A673 (cell line): ENCODE measurements at regions not wholly inside any gene's neighbourhood (a gene's known extent, or its start where the extent isn't known, plus 50 kb on each side); places are given as distances from the start of the nearest gene placed in this dataset.
"Not testable (repeated sequence)": the region's sequence is repeated elsewhere in the genome, so short reads cannot be mapped to it uniquely, and the experiment has no call there.

Source experiments
- EZH2 ChIP-seq: fragments of 200-600 bp; sonication (generic); IDR thresholded peaks from 2 replicates; pipeline ENCODE4 v1.6.1; 2017; ENCODE audit warnings: borderline replicate concordance, low read depth, mild to moderate bottlenecking, mixed read lengths, antibody characterized with exemption, low read length; ENCODE audit not compliant: poor library complexity, severe bottlenecking
- TF ChIP-seq, protein P1 (sequence below): fragments of 300-800, 200-600 bp; sonication (generic); conservative IDR thresholded peaks from 2 replicates; pipeline ENCODE4 v1.5.1; 2017; ENCODE audit warnings: low read depth, mild to moderate bottlenecking, antibody characterized with exemption, low read length, moderate library complexity, mixed read lengths

DNA sequence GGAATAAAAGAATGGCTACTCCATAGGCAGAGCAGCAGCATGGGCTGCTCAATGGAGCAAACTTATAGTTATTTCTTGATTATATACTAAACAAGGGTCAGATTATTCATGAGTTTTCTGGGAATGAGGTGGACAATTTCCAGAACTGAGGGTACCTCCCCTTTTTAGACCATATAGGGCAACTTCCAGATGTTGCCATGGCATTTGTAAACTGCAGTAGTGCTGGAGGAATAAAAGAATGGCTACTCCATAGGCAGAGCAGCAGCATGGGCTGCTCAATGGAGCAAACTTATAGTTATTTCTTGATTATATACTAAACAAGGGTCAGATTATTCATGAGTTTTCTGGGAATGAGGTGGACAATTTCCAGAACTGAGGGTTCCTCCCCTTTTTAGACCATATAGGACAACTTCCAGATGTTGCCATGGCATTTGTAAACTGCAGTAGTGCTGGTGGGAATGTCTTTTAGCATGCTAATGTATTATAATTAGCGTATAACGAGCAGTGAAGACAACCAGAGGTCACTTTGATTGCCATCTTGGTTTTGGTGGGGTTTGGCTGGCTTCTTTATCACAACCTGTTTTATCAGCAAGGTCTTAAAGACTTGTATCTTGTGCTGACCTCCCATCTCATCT lies 364.6 kb upstream of the RGS6 start:
- TF ChIP-seq, protein P1, sequence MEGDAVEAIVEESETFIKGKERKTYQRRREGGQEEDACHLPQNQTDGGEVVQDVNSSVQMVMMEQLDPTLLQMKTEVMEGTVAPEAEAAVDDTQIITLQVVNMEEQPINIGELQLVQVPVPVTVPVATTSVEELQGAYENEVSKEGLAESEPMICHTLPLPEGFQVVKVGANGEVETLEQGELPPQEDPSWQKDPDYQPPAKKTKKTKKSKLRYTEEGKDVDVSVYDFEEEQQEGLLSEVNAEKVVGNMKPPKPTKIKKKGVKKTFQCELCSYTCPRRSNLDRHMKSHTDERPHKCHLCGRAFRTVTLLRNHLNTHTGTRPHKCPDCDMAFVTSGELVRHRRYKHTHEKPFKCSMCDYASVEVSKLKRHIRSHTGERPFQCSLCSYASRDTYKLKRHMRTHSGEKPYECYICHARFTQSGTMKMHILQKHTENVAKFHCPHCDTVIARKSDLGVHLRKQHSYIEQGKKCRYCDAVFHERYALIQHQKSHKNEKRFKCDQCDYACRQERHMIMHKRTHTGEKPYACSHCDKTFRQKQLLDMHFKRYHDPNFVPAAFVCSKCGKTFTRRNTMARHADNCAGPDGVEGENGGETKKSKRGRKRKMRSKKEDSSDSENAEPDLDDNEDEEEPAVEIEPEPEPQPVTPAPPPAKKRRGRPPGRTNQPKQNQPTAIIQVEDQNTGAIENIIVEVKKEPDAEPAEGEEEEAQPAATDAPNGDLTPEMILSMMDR = not testable (repeated sequence)
- not testable (repeated sequence) for TF ChIP-seq EZH2
